DMS153 treated with DMSO at 0.1 percent for 48 hours (cell line): ENCODE measurements at regions not wholly inside any gene's neighbourhood (a gene's known extent, or its start where the extent isn't known, plus 50 kb on each side); places are given as distances from the start of the nearest gene placed in this dataset.
"Not testable (repeated sequence)": the region's sequence is repeated elsewhere in the genome, so short reads cannot be mapped to it uniquely, and the experiment has no call there.

Experiments
- DNase-seq: peaks from one replicate; lab custom pipeline; 2025; ENCODE audit not compliant: unreplicated experiment; lab: John Stamatoyannopoulos, UW

DNA sequence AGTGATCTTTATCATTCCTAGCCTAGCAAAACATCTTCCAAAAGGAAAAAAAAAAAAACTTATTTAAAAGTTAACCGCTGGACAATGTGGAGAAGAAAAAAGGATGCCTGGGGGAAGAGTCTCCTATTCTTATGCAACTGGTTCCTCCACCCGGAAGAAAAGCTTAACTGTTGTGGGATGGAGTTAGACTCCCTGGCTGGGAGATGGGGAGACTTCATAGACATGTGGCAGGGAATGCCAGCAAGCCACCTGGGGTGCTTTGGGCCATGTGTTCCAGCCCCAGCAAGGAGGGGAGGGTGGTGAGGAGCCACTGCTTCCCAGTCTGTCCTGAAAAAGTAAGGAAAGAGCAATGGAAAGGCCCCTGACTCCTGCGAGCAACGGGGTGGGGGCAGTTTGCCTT, 119.4 kb upstream of the SPIN4 start:
- no peak for DNase-seq

DNA sequence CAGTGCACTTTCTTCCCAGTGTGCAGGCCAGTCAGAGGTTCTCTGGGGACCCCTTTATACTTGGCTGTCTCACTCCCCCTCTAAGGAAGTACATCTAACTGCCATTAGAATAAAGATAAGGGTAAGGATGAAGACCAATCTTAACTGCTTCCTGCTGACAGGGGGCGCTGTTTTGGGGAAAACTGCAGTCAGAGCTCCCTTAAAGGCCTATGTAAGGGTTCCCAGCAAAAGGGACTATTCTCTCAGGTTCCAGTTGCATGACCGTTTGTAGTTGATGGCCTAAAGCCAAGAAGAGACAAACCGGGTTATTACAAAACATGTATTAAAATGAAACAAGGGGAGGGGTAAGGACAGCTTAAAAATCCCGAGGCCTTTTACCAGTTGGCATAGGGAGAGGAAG, 115.6 kb upstream of the SPIN4 start:
- DNase-seq: no peak

DNA sequence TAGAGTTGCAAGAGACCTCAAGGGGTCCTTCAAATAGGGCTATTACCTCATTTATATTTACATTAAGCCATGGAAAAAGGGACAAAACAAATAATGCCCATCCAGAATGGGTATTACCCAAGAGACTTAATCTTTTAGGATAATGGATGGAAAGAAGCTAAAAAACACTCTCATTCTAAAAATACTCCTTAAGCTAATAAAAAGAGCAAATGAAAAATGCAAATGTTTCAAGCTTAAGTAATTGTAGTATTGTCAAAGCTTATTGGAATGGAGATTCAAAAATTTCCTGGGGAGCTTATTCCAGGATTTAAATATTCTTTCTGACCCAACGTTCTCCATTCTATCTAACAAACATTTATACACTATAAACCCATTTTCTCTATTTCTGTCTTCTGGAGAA, 107.8 kb upstream of the SPIN4 start:
- DNase-seq: no peak

DNA sequence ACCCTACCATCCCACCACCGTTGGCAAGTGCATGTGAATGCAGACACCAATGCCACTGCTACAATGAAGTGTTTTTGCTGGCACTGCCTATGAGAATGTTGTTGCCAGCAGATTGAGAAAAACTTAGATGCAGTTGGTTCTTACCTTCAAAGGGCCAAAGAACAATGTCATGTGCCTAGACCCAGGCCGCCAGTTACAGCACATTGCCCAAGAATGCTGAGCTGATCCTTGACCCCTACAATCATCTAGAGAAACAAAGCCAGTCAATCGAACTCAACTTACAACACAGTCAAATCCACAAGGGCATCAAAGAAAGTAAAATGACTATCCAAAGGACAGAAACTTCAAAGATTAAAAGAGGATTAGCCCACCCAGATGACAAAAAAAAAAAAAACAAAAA, 102.4 kb upstream of the SPIN4 start:
- DNase-seq: no peak

DNA sequence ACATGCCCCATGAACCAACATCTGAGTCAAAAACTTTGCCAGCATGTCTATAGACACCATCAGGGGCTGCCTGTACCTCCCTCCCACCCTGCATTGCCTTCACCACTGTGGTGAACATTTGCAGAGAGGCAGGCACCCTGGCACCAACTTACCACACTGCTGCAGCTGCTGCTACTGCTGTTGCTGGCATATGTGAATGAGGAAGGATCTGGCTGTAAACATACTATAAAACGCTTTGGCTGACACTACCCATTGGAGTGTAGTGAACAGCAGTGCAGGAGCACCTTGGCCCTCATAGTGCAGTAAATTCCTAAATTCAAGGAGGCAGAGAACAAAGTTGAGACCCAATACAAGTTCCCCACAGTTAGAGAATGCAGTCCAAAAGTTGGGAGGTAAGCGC, 90.6 kb upstream of the SPIN4 start:
- DNase-seq: no peak

DNA sequence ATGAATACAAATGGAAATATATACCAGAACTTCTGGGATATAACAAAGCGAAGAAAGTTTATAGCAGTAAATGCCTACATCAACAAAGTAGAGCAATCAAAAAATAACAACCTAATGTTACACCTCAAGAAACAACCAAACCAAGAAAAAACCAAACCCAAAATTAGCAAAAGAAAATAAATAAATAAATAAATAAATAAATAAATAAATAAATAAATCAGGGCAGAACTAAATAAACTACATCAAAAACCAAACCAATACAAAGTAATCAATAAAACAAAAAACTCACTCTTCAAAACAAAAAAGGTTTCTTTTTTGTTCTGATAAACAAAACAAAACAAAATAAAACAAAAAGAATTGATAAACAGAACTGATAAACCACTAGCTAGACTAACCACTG, 88.4 kb upstream of the SPIN4 start:
- no peak for DNase-seq

DNA sequence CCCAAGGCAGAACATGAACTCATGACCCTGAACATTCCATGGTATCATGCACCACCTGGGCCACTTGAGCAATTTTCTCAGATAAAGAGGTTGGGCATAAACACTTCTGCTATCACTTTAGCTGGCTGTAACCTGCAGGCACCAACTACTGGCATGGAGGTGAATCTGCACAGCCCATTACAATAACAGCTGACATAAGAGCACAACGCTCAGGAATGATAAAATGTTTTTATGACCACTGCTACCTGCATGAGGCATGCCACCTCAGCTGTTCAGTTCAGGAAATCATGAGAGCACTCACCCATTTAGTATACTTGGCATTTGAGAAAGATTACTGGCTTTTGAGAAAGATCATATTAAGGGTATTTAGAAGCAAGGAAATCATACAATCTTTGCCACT, 85.7 kb upstream of the SPIN4 start:
- no peak for DNase-seq

DNA sequence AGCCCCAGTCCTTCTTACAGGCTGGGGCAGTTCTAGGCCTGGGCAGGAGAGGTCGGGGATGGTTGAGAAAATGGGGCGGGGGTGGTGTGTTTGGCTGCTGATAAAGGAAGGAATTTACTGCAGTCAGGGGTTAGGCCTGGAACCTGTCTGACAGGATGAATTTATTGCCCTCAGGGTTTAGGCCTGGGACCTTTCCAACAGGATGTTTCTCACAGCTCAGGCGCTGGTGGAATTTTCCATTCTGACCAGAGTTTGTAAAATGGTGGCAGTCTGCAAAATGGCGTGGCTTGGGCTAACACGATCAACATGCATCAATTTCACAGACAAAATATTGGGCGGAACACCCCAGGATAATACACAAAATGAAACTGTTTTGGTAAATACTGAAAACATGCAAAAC, 83.5 kb upstream of the SPIN4 start:
- DNase-seq: no peak

DNA sequence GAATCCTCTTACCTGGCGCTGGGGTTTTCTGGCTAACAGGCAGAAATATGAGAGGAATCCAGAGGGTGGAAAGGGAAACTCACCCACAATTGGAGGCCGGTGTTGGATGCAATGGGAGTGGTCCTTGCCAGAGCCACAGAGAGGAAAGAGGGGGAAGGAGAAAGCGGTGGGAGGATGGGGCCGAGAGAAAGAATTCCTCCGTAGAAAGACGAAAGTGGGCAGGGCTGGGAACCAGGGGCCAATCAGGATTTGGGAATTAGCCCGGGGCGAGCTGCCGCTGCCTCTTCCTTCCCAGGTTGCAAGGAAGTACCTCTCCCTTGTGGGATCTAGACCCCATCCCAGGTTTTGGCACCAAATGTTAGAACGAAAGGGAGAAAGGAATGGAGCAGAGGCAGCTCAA, 83.1 kb upstream of the SPIN4 start:
- no peak for DNase-seq

DNA sequence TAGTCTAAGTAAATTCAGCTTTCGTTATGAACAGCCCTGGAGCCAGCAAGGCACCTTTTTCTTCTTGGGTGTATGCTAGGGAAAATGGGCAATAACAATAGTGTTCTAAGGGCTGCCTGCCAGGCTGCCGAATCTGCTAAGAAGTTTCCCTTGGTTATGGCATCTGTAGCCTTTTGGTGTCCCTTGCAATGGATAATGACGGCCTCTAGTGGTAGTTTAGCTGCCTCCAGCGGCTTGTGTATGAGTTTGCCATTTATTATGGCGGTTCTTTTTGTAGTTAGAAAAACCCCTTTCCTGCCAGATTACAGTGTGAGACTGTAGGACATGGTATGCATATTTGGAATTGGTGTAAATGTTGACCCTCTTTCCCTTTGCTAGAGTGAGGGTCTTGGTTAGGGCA, 78.9 kb upstream of the SPIN4 start:
- DNase-seq: no peak

DNA sequence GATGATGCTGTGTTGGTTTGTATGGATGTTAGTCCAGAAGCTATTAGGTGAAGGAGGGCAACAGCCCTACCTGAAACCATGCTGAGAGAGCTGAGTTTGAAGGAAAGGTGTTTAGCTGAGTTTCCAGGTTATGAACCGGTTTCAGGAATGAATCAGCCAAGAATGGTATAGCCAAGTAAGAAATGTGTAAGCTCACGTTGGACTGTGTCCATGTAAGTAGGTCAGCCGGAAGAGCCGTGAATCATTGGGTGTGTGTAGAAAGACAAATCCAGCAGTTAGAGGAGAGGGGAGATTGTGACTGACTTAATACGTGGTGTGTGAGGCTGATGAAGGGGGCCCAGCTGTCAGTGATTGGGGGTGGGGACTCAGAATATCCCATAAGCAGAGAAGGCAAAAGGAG, 77.2 kb upstream of the SPIN4 start:
- DNase-seq: no peak

DNA sequence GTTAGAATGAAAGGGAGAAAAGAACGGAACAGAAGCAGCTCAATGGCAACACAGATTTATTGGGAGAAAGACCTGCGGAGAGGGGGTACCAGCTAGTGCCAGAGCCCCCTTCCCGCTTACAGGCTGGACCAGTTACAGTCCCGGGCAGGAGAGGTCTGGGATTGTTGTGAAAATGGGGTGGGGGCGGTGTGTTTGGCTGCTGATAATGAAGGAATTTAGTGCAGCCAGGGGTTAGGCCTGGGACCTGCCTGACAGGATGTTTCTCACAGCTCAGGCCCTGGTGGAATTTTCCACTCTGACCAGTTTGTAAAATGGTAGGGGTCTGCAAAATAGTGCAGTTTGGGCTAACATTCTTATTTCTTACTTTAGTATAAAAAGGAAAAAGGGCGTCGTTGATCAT, 75.4 kb upstream of the SPIN4 start:
- DNase-seq: no peak

DNA sequence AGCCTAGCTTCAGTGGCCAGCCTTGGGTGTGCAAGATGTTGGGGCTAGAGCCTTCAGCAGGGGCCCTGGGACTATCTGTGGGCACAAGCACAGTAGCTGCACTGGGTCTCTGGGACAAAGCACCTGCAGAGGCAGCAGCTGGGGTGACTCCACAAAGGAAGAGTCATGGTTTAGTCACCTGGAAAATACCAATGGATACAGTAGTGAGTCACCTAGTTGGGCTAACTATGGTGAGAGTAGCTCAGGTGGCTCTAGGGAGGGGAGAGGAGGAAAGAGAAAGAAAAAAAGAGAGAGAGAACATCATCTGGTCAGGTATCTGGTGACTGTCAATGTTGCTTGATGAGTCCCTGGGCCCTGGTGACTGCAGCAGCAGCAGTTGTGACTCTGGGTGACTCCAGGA, 72.9 kb upstream of the SPIN4 start:
- no peak for DNase-seq

DNA sequence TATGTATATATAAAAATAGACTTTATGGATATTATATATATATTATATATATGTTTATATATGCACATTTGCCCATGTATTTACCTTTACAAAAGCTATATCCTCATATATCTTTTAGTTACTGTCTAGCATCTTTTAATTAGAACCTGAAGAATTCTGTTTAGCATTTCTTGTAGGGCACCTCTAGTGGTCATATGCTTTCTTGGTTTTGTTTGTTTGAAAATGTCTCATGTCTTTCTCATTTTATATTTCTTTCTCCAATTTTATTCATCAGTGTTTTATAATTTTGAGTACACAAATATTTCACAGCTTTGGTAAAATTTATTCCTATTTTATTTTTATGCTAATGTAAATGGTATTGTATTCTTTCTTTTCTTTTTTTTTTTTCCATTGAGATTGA, 70.3 kb upstream of the SPIN4 start:
- no peak for DNase-seq

DNA sequence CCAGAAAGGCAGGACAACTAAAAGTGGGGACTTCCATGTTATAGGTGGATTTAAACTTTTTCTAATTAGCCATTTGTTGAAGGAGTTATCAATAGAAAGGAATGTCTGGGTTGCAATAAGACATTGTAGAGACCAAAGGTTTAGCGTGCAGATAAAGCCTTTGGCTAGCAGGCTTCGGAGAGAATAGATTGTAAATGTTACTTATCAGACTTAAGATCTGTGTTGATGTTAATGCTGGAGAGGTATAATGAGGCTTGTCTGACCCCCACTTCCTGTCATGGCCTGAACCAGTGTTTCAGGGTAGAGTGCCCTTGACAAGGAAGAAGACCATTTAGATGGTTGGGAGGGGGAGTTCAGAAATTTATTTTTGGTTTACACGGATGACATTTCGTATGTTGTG, 67.1 kb upstream of the SPIN4 start:
- DNase-seq: no peak

DNA sequence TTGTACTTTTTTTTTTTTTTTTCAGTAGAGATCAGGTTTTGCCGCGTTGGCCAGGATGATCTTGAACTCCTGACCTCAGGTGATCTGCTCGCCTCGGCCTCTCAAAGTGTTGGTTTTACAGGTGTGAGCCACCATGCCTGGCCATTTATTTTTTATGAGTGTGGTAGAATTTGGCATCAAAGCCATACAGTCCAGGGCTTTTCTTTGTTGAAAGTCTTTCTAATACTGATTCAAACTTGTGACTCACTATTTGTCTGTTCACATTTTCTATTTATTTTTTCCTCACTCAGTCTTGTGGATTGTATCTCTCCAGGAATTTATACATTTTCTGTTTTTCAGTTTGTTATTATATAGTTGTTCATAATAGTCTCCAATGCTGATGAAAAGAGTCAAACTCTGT, 66.5 kb upstream of the SPIN4 start:
- DNase-seq: no peak

DNA sequence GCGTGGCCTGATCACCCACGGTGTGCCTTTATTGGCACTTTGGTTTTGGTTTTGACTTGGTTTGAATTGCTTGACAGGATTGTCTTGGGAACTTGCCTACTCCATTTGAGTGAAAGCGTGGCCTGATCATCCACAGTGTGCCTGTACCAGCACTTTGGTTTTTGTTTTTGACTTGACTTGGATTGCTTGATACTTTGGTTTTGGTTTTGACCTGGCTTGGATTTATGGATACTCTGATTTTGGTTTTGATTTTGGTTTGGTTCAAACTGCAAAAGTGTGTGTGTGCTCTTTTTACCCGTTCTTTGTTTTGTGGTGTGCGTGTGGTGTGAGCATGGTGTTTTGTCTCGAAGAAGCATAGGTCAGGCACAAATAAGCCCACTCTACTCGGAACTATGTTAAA, 58.8 kb upstream of the SPIN4 start:
- not testable (repeated sequence) for DNase-seq

DNA sequence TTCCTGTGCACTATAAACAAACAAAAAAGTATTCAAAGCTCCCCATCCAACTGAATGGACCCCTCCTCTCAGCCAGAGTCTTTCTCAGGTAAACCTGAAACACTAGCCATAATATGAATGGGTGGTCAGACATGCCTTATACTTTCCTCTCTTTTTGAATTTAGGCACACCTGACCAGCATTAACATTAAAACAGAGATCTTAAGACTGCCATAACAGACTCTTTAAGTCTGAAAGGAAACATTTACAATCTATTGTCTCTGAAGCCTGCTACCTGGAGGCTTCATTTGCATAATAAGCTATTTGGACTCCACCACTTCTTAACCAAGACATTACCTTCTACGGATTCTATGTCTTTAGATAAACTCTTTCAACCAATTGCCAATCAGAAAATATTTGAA, 56.9 kb upstream of the SPIN4 start:
- DNase-seq: no peak

DNA sequence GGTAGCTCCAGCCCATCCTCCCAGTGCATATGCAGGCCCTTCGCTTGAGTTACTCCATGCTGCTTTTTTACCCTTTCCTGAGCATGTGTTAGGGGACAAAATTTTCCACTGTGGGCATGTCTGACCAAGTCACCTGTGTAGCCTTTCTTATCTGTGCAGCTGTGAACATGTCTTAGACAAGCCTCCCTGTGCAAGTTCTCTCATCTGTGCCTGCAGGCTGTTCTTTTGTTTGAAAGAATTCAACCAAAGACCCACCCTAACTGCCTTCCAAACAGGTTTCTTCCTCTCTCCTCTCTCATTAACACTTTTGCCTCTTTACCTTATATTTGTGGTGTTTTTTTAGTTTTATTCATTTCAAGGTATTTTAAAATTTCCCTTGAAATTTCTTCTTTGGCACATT, 53.2 kb upstream of the SPIN4 start:
- no peak for DNase-seq

DNA sequence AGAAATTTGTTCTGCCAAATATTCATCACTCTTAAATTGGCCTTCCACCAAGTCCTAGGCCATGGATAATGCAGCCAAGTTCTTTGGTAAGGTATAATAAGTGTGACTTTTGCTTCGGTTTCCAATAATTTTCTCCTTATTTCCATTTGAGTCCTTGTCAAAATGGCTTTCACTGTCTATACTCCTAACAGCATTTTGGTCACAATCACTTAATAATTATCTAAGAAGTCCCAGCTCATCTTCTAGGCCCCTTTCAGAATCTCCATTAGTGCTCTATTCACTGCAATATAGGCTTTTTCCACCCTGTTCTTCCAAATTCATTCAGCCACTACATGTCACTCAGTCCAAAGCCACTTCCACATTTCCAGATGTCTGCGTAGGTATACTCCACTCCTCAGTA, 51.0 kb upstream of the SPIN4 start:
- no peak for DNase-seq
